Glutamatergic neuron (in vitro differentiated cells): ENCODE measurements at regions not wholly inside any gene's neighbourhood (a gene's known extent, or its start where the extent isn't known, plus 50 kb on each side); places are given as distances from the start of the nearest gene placed in this dataset.

ENCODE experiments used
- DNase-seq: peaks from one replicate; pipeline ENCODE4 v3.0.0; 2022
- H3K27ac Mint-ChIP-seq: one replicate; pipeline ENCODE4 v1.8.0; 2020; ENCODE audit warnings: mild to moderate bottlenecking, mixed read lengths, inconsistent platforms; ENCODE audit not compliant: unreplicated experiment
- H3K27me3 Mint-ChIP-seq: one replicate; pipeline ENCODE4 v1.8.0; 2020; ENCODE audit warnings: mild to moderate bottlenecking, moderate library complexity, mixed read lengths, inconsistent platforms; ENCODE audit not compliant: unreplicated experiment
- H3K36me3 Mint-ChIP-seq: one replicate; pipeline ENCODE4 v1.8.0; 2020; ENCODE audit warnings: mild to moderate bottlenecking, mixed read lengths, inconsistent platforms; ENCODE audit not compliant: unreplicated experiment
- H3K4me1 Mint-ChIP-seq: one replicate; pipeline ENCODE4 v1.8.0; 2020; ENCODE audit warnings: mild to moderate bottlenecking, low read depth, mixed read lengths, inconsistent platforms; ENCODE audit not compliant: unreplicated experiment
- H3K4me3 Mint-ChIP-seq: one replicate; pipeline ENCODE4 v1.8.0; 2020; ENCODE audit warnings: mild to moderate bottlenecking, mixed read lengths, inconsistent platforms; ENCODE audit not compliant: unreplicated experiment
- H3K9me3 Mint-ChIP-seq: one replicate; pipeline ENCODE4 v1.8.0; 2020; ENCODE audit warnings: mild to moderate bottlenecking, moderate library complexity, mixed read lengths, inconsistent platforms; ENCODE audit not compliant: unreplicated experiment
- TF ChIP-seq, protein P1 (sequence below): fragments of 200-600 bp; sonication (generic); IDR thresholded peaks from one replicate; pipeline ENCODE4 v1.5.0; 2021; ENCODE audit not compliant: partially characterized antibody, unreplicated experiment

DNA sequence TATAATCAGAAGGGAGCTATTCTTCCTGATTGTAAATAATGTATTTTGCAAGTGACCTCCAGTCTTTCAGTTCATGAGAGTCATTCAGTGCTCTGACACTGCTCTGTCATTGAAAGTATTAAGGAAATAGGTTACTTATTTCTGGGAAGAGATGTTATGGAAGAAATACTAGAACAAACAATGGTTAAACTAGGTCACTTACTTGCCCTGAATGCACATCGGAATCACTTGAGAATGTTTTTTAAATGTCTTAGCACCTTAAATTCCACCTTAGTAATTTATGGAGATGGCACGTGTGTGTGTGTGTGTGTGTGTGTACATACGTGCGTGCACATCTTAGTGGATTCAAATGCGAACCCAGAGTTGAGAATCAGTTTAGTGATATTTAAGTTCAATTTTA, 126.6 kb upstream of the KCNH7 start:
- no peaks in the 10 kb centered on the region for H3K27me3 Mint-ChIP-seq
- H3K27ac Mint-ChIP-seq: no peak overlapping the region
- H3K9me3 Mint-ChIP-seq: peaks cover 1% of the 10 kb centered on the region
- no peak for DNase-seq
- TF ChIP-seq, protein P1, sequence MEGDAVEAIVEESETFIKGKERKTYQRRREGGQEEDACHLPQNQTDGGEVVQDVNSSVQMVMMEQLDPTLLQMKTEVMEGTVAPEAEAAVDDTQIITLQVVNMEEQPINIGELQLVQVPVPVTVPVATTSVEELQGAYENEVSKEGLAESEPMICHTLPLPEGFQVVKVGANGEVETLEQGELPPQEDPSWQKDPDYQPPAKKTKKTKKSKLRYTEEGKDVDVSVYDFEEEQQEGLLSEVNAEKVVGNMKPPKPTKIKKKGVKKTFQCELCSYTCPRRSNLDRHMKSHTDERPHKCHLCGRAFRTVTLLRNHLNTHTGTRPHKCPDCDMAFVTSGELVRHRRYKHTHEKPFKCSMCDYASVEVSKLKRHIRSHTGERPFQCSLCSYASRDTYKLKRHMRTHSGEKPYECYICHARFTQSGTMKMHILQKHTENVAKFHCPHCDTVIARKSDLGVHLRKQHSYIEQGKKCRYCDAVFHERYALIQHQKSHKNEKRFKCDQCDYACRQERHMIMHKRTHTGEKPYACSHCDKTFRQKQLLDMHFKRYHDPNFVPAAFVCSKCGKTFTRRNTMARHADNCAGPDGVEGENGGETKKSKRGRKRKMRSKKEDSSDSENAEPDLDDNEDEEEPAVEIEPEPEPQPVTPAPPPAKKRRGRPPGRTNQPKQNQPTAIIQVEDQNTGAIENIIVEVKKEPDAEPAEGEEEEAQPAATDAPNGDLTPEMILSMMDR: no peak
- no peak overlapping the region for H3K4me3 Mint-ChIP-seq
- H3K36me3 Mint-ChIP-seq: no peaks in the 10 kb centered on the region
- peaks cover 13% of the 10 kb centered on the region for H3K4me1 Mint-ChIP-seq

DNA sequence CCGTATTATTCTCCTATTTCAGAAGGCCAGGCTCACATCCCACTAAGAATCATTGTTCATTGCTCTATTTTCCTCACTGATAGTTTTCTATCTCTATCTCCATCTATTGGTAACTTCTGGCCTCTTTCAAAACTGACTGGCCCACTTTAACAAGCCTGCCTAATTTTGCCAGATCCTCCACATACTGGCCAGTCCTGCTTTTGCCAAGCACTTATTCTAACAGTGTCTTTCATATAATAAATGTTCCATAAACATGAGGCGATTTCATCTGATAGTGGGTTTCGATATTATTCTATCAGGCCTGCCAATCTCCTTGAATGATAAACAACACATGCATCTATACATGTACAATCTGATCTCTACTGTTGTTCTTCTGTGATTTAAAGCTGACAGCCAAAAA, 125.9 kb upstream of the KCNH7 start:
- Mint-ChIP-seq H3K27me3 (no peaks in the 10 kb centered on the region), H3K27ac (no peak overlapping the region), H3K36me3 (no peaks in the 10 kb centered on the region), H3K4me1 (peaks cover 13% of the 10 kb centered on the region), H3K9me3 (peaks cover 1% of the 10 kb centered on the region), H3K4me3 (no peak overlapping the region)
- DNase-seq: no peak
- TF ChIP-seq, protein P1: no peak

GRCh38 chr2:162963156-162963555, 124.6 kb upstream of the KCNH7 start:
- no peak overlapping the region for H3K27ac Mint-ChIP-seq
- H3K4me1 Mint-ChIP-seq: peaks cover 12% of the 10 kb centered on the region
- no peak for DNase-seq
- peaks cover 3% of the 10 kb centered on the region for H3K9me3 Mint-ChIP-seq
- TF ChIP-seq, protein P1: no peak
- no peaks in the 10 kb centered on the region for H3K36me3 Mint-ChIP-seq
- H3K27me3 Mint-ChIP-seq: peaks cover 3% of the 10 kb centered on the region
- no peak overlapping the region for H3K4me3 Mint-ChIP-seq

DNA sequence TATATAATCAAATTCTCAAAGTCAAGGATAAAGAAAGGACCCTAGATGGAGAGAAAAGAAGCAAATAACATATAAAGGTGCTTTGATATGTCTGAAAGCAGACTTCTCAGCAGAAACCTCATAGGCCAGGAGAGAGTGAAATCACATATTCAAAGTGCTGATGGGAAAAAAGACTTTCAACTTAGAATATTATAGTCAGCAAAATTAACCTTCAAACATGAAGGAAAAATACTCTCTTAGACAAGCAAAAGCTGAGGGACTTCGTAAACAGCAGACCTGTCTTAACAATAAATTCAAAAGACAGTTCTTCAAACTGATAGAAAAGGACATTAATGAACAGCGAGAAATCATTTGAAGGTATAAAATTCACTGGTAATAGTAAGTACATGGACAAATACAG, 107.2 kb upstream of the KCNH7 start:
- Mint-ChIP-seq H3K4me1 (no peaks in the 10 kb centered on the region), H3K4me3 (no peak overlapping the region), H3K9me3 (no peaks in the 10 kb centered on the region), H3K36me3 (peaks cover 5% of the 10 kb centered on the region), H3K27me3 (no peaks in the 10 kb centered on the region), H3K27ac (no peak overlapping the region)
- no peak for DNase-seq
- TF ChIP-seq, protein P1: no peak

DNA sequence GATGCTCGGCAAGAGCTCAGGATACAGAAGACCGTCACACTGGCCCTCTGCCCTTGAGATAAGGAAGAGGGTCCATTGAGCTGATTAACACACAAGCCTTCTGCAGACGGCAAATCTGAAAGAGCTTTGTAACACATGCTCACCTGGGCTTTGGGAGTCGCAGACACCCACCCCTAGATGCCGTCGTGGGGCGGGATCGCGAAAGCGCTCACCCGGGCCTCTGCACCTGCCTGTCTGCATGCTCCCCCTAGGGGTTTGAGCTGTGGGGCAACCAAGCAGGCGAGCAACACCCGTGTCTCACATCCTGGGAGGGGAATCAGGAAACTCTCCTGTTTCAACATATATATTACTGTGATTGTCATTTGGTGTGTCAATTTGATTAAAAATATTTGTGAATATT, 99.8 kb upstream of the KCNH7 start:
- Mint-ChIP-seq H3K9me3 (no peaks in the 10 kb centered on the region), H3K4me1 (peaks cover 2% of the 10 kb centered on the region), H3K4me3 (no peak overlapping the region), H3K27me3 (no peaks in the 10 kb centered on the region), H3K36me3 (peaks cover 5% of the 10 kb centered on the region), H3K27ac (no peak overlapping the region)
- TF ChIP-seq, protein P1: no peak
- DNase-seq: no peak
